Neutrophil (primary cell): ENCODE measurements at regions not wholly inside any gene's neighbourhood (a gene's known extent, or its start where the extent isn't known, plus 50 kb on each side); places are given as distances from the start of the nearest gene placed in this dataset.
"Not testable (repeated sequence)": the region's sequence is repeated elsewhere in the genome, so short reads cannot be mapped to it uniquely, and the experiment has no call there.

Experiments
- H3K27ac ChIP-seq: fragments of 200-600 bp; sonication (generic); 2 replicates; pipeline ENCODE4 v1.5.1; 2016; ENCODE audit warnings: mild to moderate bottlenecking, moderate library complexity
- H3K27me3 ChIP-seq: fragments of 200-600 bp; sonication (generic); 2 replicates; pipeline ENCODE4 v1.6.0; 2016; ENCODE audit warnings: mild to moderate bottlenecking
- H3K36me3 ChIP-seq: fragments of 200-600 bp; sonication (generic); 2 replicates; pipeline ENCODE4 v1.5.1; 2017
- H3K4me1 ChIP-seq, 2 experiments: fragments of 200-600 bp in 1 of 2; sonication (generic) in 1 of 2; 1 replicate in 1 of 2; 2 replicates in 1 of 2; pipeline versions ENCODE4 v1.5.1 to v1.6.1; 2013 to 2016; ENCODE audit warnings: low read depth in 1 of 2, low read length in 1 of 2, mild to moderate bottlenecking in 1 of 2, moderate library complexity in 1 of 2; ENCODE audit not compliant: control insufficient read depth in 1 of 2, insufficient read depth in 1 of 2
- H3K4me3 ChIP-seq, 2 experiments: fragments of 200-600 bp in 1 of 2; sonication (generic) in 1 of 2; 1 replicate in 1 of 2; 2 replicates in 1 of 2; pipeline ENCODE4 v1.5.1; 2013 to 2016; ENCODE audit warnings: low read depth in 1 of 2, low read length in 1 of 2, mild to moderate bottlenecking in 1 of 2, moderate library complexity in 1 of 2
- H3K9me3 ChIP-seq: fragments of 200-600 bp; sonication (generic); 2 replicates; pipeline ENCODE4 v1.5.1; 2016
- CTCF ChIP-seq: fragments of 200-600 bp; sonication (generic); IDR thresholded peaks from 2 replicates; pipeline ENCODE4 v1.5.1; 2016; ENCODE audit warnings: antibody characterized with exemption

GRCh38 chr9:85081963-85082362 is 412.4 kb downstream of the NTRK2 start:
- Histone ChIP-seq H3K9me3 (no peaks in the 10 kb centered on the region), H3K4me3 (no peak overlapping the region), H3K36me3 (no peaks in the 10 kb centered on the region), H3K4me1 (no peaks in the 10 kb centered on the region), H3K27me3 (no peaks in the 10 kb centered on the region), H3K27ac (no peak overlapping the region)
- no peak for TF ChIP-seq CTCF

GRCh38 chr9:85079349-85079748 is 409.8 kb downstream of the NTRK2 start:
- Histone ChIP-seq H3K27me3 (no peaks in the 10 kb centered on the region), H3K27ac (no peak overlapping the region), H3K4me1 (no peaks in the 10 kb centered on the region), H3K4me3 (no peak overlapping the region), H3K9me3 (no peaks in the 10 kb centered on the region), H3K36me3 (no peaks in the 10 kb centered on the region)
- no peak for TF ChIP-seq CTCF

GRCh38 chr9:85077944-85078343 is 408.4 kb downstream of the NTRK2 start:
- H3K4me1 ChIP-seq = no peaks in the 10 kb centered on the region
- H3K9me3 ChIP-seq = no peaks in the 10 kb centered on the region
- no peaks in the 10 kb centered on the region for H3K27me3 ChIP-seq
- no peak for TF ChIP-seq CTCF
- H3K27ac ChIP-seq = no peak overlapping the region
- no peak overlapping the region for H3K4me3 ChIP-seq
- no peaks in the 10 kb centered on the region for H3K36me3 ChIP-seq

GRCh38 chr9:85077146-85077545 is 407.6 kb downstream of the NTRK2 start:
- not testable (repeated sequence) for H3K4me3 ChIP-seq, H3K4me1 ChIP-seq, H3K9me3 ChIP-seq, H3K27me3 ChIP-seq, H3K27ac ChIP-seq, H3K36me3 ChIP-seq
